SK-N-SH (cell line): ENCODE measurements at regions not wholly inside any gene's neighbourhood (a gene's known extent, or its start where the extent isn't known, plus 50 kb on each side); places are given as distances from the start of the nearest gene placed in this dataset.

ENCODE experiments used
- CTCF ChIA-PET: fragments of 300-600, 350-600 bp; formaldehyde crosslinking; extraction: SDS; loops from one replicate; lab custom pipeline; 2021; lab: Yijun Ruan, JAX
- POLR2A ChIA-PET: fragments of 350-600 bp; sonication (Branson Sonifier 250); formaldehyde crosslinking; extraction: SDS; loops from one replicate; lab custom pipeline; 2020; ENCODE audit warnings: antibody characterized with exemption, inconsistent platforms; lab: Yijun Ruan, JAX
- DNase-seq: peaks from one replicate; pipeline ENCODE4 v3.0.0; 2012
- H2AFZ ChIP-seq: fragments of 200-600 bp; sonication (generic); 2 replicates; pipeline ENCODE4 v1.8.1; 2016; ENCODE audit warnings: antibody characterized with exemption, mild to moderate bottlenecking, low read depth
- H3F3A ChIP-seq: fragments of 200-600 bp; sonication (generic); replicated peaks from 2 replicates; pipeline ENCODE3; 2016; ENCODE audit warnings: antibody characterized with exemption, mild to moderate bottlenecking; ENCODE audit not compliant: insufficient read depth
- H3K27ac ChIP-seq, 2 experiments: fragments of 200-500 bp in 1 of 2; fragments of 200-600 bp in 1 of 2; sonication (Bioruptor generic) in 1 of 2; sonication (generic), shearing (Covaris generic) in 1 of 2; 2 replicates each; pipeline versions ENCODE4 v1.5.1 to v1.6.1; 2014 to 2016; ENCODE audit warnings: low read depth in 2 of 2, inconsistent platforms in 1 of 2, low read length in 1 of 2, mild to moderate bottlenecking in 1 of 2, mixed read lengths in 1 of 2
- H3K27me3 ChIP-seq: fragments of 200-600 bp; sonication (generic), shearing (Covaris generic); 2 replicates; pipeline ENCODE4 v1.6.1; 2016; ENCODE audit warnings: mixed run types; ENCODE audit not compliant: insufficient read depth
- H3K36me3 ChIP-seq, 2 experiments: fragments of 200-500 bp in 1 of 2; fragments of 200-600 bp in 1 of 2; sonication (Bioruptor generic) in 1 of 2; sonication (generic) in 1 of 2; replicated peaks in 1 of 2; 2 replicates each; pipeline versions ENCODE3 to v1.5.1; 2014 to 2016; ENCODE audit warnings: low read length in 1 of 2, mild to moderate bottlenecking in 1 of 2; ENCODE audit not compliant: insufficient read depth in 2 of 2, control insufficient read depth in 1 of 2
- H3K4me1 ChIP-seq, 2 experiments: fragments of 200-500 bp in 1 of 2; fragments of 200-600 bp in 1 of 2; sonication (Bioruptor generic) in 1 of 2; sonication (generic), shearing (Covaris generic) in 1 of 2; 2 replicates each; pipeline versions ENCODE4 v1.5.1 to v1.6.1; 2014 to 2016; ENCODE audit warnings: low read depth in 1 of 2, low read length in 1 of 2, mixed run types in 1 of 2; ENCODE audit not compliant: insufficient read depth in 2 of 2, control insufficient read depth in 1 of 2
- H3K4me2 ChIP-seq: fragments of 200-600 bp; sonication (generic), shearing (Covaris generic); 2 replicates; pipeline ENCODE4 v1.6.1; 2017; ENCODE audit warnings: mixed run types
- H3K4me3 ChIP-seq, 2 experiments: fragments of 200-500 bp in 1 of 2; fragments of 200-600 bp in 1 of 2; sonication (Bioruptor generic) in 1 of 2; sonication (generic), shearing (Covaris generic) in 1 of 2; 2 replicates each; pipeline versions ENCODE4 v1.5.1 to v1.8.1; 2014 to 2016; ENCODE audit warnings: low read depth in 2 of 2, inconsistent platforms in 1 of 2, low read length in 1 of 2, mild to moderate bottlenecking in 1 of 2, mixed read lengths in 1 of 2, moderate library complexity in 1 of 2
- H3K79me2 ChIP-seq: fragments of 200-600 bp; sonication (generic); 2 replicates; pipeline ENCODE4 v1.8.1; 2017; ENCODE audit warnings: mild to moderate bottlenecking; ENCODE audit not compliant: insufficient read depth
- H3K9ac ChIP-seq: fragments of 200-600 bp; sonication (generic); 2 replicates; pipeline ENCODE4 v1.6.1; 2017; ENCODE audit warnings: mixed run types
- H3K9me2 ChIP-seq: fragments of 200-600 bp; sonication (generic); 2 replicates; pipeline ENCODE4 v1.6.1; 2017; ENCODE audit warnings: mixed run types
- H3K9me3 ChIP-seq: fragments of 200-600 bp; sonication (generic); 2 replicates; pipeline ENCODE4 v1.6.1; 2017; ENCODE audit warnings: mixed run types, mild to moderate bottlenecking, moderate library complexity
- H4K20me1 ChIP-seq: fragments of 200-600 bp; sonication (generic); 2 replicates; pipeline ENCODE4 v1.6.1; 2017; ENCODE audit warnings: mild to moderate bottlenecking, mixed run types; ENCODE audit not compliant: insufficient read depth
- ELF1 ChIP-seq: IDR thresholded peaks from 2 replicates; pipeline ENCODE4 v1.4.0; 2012
- EP300 ChIP-seq, 2 experiments: IDR thresholded peaks; 2 replicates each; pipeline versions ENCODE4 v1.4.0 to v1.6.1; 2012; ENCODE audit warnings: borderline replicate concordance in 1 of 2, low read depth in 1 of 2, low read length in 1 of 2
- EZH2phosphoT487 ChIP-seq: fragments of 200-600 bp; sonication (generic); IDR thresholded peaks from 2 replicates; pipeline ENCODE4 v1.6.1; 2017; ENCODE audit warnings: low read depth, mixed run types, mild to moderate bottlenecking, antibody characterized with exemption, moderate library complexity, borderline replicate concordance
- FOSL2 ChIP-seq: IDR thresholded peaks from 2 replicates; pipeline ENCODE4 v1.4.0; 2012; ENCODE audit warnings: low read depth, mild to moderate bottlenecking, moderate library complexity, borderline replicate concordance
- IRF3 ChIP-seq: fragments of 150-350 bp; IDR thresholded peaks from 2 replicates; pipeline ENCODE4 v1.6.1; 2016; ENCODE audit warnings: mild to moderate bottlenecking, low read depth, low read length
- PBX3 ChIP-seq: IDR thresholded peaks from 2 replicates; pipeline ENCODE4; 2012
- POLR2AphosphoS5 ChIP-seq: IDR thresholded peaks from 2 replicates; pipeline ENCODE4 v1.6.1; 2012; ENCODE audit warnings: low read depth, low read length
- RAD21 ChIP-seq: IDR thresholded peaks from 2 replicates; pipeline ENCODE4 v1.6.1; 2012; ENCODE audit warnings: mild to moderate bottlenecking, low read length
- RXRA ChIP-seq: IDR thresholded peaks from 2 replicates; pipeline ENCODE4 v1.4.0; 2012; ENCODE audit warnings: low read depth, mild to moderate bottlenecking, borderline replicate concordance
- SIN3A ChIP-seq: IDR thresholded peaks from 2 replicates; pipeline ENCODE4 v1.6.1; 2012; ENCODE audit warnings: low read depth, mild to moderate bottlenecking, low read length, moderate library complexity, borderline replicate concordance
- SMC3 ChIP-seq: IDR thresholded peaks from 2 replicates; pipeline ENCODE4 v1.6.1; 2012; ENCODE audit warnings: low read depth, low read length, improper control_type of control experiment
- WGBS: methylation state at CpG from one replicate; pipeline ENCODE4 v1.1.6; 2017; ENCODE audit warnings: low lambda C conversion rate; 5-methylcytosine and 5-hydroxymethylcytosine counted together
- TF ChIP-seq, protein P1 (sequence below): fragments of 200-600 bp; sonication (generic); IDR thresholded peaks from 2 replicates; pipeline ENCODE4 v1.6.1; 2017; ENCODE audit warnings: antibody characterized with exemption, mild to moderate bottlenecking, moderate library complexity

- no peaks in the 10 kb centered on the region for H3K9me2 ChIP-seq
- no peaks in the 10 kb centered on the region for H4K20me1 ChIP-seq
- no peak for TF ChIP-seq SIN3A
- no peak for TF ChIP-seq FOSL2
- TF ChIP-seq ELF1, result no peak
- no peaks in the 10 kb centered on the region for H3K36me3 ChIP-seq
- no peaks in the 10 kb centered on the region for H3K79me2 ChIP-seq
- ChIA-PET CTCF (no interaction called here), POLR2A (no interaction called here)
- no peak overlapping the region for H3K9ac ChIP-seq
- DNase-seq, result no peak
- H3K27me3 ChIP-seq, result no peaks in the 10 kb centered on the region
- no peak overlapping the region for H3K4me2 ChIP-seq
- no peaks in the 10 kb centered on the region for H3F3A ChIP-seq
- no peak overlapping the region for H3K4me3 ChIP-seq
- H2AFZ ChIP-seq, result no peak overlapping the region
- H3K9me3 ChIP-seq, result peaks cover 8% of the 10 kb centered on the region; the same call in 1 of the 2 replicates
- peaks cover 0 to 5% of the 10 kb centered on the region in 2 experiments; a peak in 1 of 4 replicates for H3K4me1 ChIP-seq
- H3K27ac ChIP-seq, result no peak overlapping the region
Measured at GRCh38 chr11:130729193-130729592, 187.1 kb downstream of the SNX19 start.

GRCh38 chr11:130729678-130730300, 186.5 kb downstream of the SNX19 start:
- H3K36me3 ChIP-seq, result no peaks in the 10 kb centered on the region
- CTCF ChIA-PET, result no interaction called here
- H3K9ac ChIP-seq, result no peak overlapping the region
- H3K4me1 ChIP-seq, result peaks cover 0 to 5% of the 10 kb centered on the region in 2 experiments; a peak in 1 of 4 replicates
- no peak for DNase-seq
- POLR2A ChIA-PET, result no interaction called here
- TF ChIP-seq EZH2phosphoT487, result no peak
- TF ChIP-seq SMC3, result no peak
- no peak for TF ChIP-seq RXRA
- TF ChIP-seq, protein P1, sequence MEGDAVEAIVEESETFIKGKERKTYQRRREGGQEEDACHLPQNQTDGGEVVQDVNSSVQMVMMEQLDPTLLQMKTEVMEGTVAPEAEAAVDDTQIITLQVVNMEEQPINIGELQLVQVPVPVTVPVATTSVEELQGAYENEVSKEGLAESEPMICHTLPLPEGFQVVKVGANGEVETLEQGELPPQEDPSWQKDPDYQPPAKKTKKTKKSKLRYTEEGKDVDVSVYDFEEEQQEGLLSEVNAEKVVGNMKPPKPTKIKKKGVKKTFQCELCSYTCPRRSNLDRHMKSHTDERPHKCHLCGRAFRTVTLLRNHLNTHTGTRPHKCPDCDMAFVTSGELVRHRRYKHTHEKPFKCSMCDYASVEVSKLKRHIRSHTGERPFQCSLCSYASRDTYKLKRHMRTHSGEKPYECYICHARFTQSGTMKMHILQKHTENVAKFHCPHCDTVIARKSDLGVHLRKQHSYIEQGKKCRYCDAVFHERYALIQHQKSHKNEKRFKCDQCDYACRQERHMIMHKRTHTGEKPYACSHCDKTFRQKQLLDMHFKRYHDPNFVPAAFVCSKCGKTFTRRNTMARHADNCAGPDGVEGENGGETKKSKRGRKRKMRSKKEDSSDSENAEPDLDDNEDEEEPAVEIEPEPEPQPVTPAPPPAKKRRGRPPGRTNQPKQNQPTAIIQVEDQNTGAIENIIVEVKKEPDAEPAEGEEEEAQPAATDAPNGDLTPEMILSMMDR, result no peak
- TF ChIP-seq RAD21, result no peak
- TF ChIP-seq POLR2AphosphoS5, result no peak
- no peak for TF ChIP-seq EP300 (IDR thresholded peaks at IDR 0.05; ENCODE audit: borderline replicate concordance in 1 of 2, low read depth in 1 of 2, low read length in 1 of 2)
- TF ChIP-seq PBX3, result no peak
- no peak for TF ChIP-seq IRF3
- no peak overlapping the region for H2AFZ ChIP-seq
- H3K79me2 ChIP-seq, result no peaks in the 10 kb centered on the region
- no peaks in the 10 kb centered on the region for H4K20me1 ChIP-seq
- WGBS, result 64% methylated on average over 4 of the region's 4 CpGs
- peaks cover 8% of the 10 kb centered on the region; the same call in 1 of the 2 replicates for H3K9me3 ChIP-seq
- H3K4me3 ChIP-seq, result no peak overlapping the region
- no peak overlapping the region for H3K4me2 ChIP-seq
- H3K27ac ChIP-seq, result no peak overlapping the region
- no peaks in the 10 kb centered on the region for H3K27me3 ChIP-seq
- no peaks in the 10 kb centered on the region for H3F3A ChIP-seq
- no peaks in the 10 kb centered on the region for H3K9me2 ChIP-seq
